ENCODE measurements at regions not wholly inside any gene's neighbourhood (a gene's known extent, or its start where the extent isn't known, plus 50 kb on each side); places are given as distances from the start of the nearest gene placed in this dataset.
"Not testable (repeated sequence)": the region's sequence is repeated elsewhere in the genome, so short reads cannot be mapped to it uniquely, and the experiment has no call there.

DNA sequence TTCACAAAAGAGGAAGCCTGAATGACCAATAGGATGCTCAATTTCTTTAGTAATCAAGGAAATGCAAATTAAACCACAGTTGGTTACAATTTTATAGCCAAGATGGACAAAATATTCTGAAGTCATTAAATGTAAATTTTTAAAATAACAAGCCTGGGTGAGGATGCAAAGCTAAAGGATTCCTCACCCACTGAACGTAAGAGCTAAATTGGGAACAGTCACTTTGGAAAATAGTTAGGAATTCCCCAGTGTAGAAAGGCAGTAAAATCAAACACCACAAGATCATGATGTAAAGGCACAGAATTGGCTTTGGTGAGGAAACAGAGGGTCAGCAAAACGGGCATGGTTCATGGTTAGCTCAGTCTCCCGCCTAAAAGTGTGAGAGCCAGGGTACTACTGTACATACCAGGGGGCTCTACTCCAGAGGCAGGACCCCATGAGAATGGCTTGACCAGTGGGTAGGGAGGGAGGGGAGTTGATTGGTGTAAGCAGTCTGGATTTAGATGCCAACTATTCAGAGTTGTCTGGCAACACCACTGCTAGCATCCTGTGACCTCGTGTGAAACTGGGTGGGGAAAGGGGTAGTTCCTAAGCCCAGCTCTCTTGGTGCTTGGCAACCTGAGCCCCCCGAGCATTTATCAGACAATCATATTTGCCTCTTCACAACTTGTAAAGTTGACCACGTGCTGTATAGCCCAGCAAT is 213.4 kb upstream of the EGLN3 start:
- DNase-seq (ENCODE audit: low spot score), result no peak
- TF ChIP-seq, protein P1, sequence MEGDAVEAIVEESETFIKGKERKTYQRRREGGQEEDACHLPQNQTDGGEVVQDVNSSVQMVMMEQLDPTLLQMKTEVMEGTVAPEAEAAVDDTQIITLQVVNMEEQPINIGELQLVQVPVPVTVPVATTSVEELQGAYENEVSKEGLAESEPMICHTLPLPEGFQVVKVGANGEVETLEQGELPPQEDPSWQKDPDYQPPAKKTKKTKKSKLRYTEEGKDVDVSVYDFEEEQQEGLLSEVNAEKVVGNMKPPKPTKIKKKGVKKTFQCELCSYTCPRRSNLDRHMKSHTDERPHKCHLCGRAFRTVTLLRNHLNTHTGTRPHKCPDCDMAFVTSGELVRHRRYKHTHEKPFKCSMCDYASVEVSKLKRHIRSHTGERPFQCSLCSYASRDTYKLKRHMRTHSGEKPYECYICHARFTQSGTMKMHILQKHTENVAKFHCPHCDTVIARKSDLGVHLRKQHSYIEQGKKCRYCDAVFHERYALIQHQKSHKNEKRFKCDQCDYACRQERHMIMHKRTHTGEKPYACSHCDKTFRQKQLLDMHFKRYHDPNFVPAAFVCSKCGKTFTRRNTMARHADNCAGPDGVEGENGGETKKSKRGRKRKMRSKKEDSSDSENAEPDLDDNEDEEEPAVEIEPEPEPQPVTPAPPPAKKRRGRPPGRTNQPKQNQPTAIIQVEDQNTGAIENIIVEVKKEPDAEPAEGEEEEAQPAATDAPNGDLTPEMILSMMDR (IDR thresholded peaks at IDR 0.05; ENCODE audit: extremely low read depth, insufficient read depth, missing control alignments), result no peak
- in situ Hi-C loops (cut with MboI; ENCODE audit: low pct_unique_long_range_greater_than_20kb, low sequenced_read_pairs, unreplicated experiment), result no loop called here

DNA sequence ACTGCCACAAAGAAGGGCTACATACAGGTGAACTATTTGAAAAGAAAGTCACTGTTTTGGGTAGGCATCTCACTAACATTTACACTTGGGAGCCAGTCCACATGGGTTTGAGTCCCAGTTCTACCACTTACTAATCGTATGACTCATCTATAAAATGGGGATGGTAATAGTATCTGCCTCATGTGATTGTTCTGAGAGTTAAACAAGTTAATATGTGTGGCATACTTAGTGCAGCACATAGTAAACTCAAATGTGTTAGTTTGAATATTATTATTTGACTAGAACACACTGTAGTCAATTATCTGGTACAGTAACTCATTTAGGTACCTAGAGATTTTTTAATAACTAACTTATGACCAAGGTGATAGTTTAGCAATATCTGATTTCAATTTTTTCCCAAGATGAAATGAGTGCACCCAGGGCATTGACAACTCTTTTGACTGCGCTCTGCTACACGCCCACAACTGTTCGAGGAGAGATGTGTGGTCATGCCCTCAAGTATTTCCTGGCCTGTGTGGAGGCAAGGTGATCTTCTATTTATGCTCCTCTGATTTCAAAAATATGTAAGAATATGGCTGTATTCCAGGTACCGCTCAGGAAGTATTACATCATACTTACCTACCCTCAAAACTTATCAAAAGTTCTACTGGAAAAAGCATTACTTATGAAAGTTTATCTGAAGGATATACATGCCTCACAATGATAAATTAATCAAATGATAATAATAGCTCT is 210.6 kb upstream of the EGLN3 start:
- TF ChIP-seq, protein P1 (IDR thresholded peaks at IDR 0.05; ENCODE audit: extremely low read depth, insufficient read depth, missing control alignments), result no peak
- DNase-seq (ENCODE audit: low spot score), result no peak
- in situ Hi-C loops (cut with MboI; ENCODE audit: low pct_unique_long_range_greater_than_20kb, low sequenced_read_pairs, unreplicated experiment), result no loop called here

DNA sequence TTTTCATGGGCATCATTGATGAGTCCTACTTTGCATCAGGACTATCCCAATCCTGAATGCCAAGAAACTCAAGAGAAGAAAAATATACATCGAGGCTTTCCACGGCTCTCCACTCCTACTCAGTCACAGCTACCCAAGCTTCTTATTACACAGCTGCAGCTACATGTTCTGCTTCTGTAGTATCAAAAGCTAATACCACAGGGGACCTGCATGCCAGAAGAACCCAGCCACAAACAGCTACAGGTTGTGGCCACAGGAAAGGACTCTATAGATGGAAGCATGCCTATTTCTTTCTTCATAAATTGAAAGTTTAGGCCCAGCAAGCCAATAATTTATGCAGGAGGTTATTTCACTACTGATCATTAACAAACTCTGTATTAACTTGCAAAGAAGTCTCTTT is 209.7 kb upstream of the EGLN3 start:
- TF ChIP-seq, protein P1 (IDR thresholded peaks at IDR 0.05; ENCODE audit: extremely low read depth, insufficient read depth, missing control alignments), result no peak
- no peak for DNase-seq (ENCODE audit: low spot score)
- in situ Hi-C loops (cut with MboI; ENCODE audit: low pct_unique_long_range_greater_than_20kb, low sequenced_read_pairs, unreplicated experiment), result no loop called here

DNA sequence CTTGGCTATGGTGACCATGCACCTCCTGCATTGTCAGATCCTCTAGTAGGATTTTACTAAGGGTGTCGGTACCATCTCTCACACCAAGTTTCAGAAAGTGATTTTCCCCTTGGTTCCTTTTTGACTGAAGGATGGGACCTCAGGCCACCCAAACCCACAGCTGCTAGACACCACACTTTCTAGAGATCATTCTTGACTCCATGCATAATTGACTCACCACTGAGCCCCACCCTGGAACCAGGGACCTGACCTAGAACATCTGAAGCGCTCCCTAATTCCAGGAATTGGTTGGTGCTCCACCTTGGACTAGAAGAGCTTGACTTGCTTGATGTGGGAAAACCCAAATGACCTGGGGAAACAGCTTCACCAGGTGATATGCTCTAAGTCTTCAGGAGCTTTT is 206.8 kb upstream of the EGLN3 start:
- no peak for DNase-seq (ENCODE audit: low spot score)
- TF ChIP-seq, protein P1 (IDR thresholded peaks at IDR 0.05; ENCODE audit: extremely low read depth, insufficient read depth, missing control alignments), result no peak
- in situ Hi-C loops (cut with MboI; ENCODE audit: low pct_unique_long_range_greater_than_20kb, low sequenced_read_pairs, unreplicated experiment), result no loop called here

DNA sequence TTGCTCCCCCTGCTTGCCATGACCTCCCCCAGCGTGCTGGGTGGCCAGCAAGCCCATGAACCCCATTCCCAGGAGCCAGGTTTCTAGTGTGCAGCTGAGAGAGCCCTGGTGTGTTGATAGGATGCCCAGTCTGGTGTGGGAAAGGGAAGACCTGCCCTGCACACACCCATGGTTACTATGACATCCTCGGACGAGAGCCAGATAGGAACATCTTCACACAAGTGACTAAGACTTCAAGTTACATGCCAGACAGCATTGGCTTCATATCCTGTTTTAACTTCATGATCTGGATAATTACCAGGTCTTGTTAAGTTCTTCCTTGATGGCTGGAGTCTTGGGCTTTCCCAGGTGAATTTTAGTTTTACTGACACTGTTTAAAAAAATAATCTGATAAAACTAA is 196.6 kb upstream of the EGLN3 start:
- no peak for DNase-seq (ENCODE audit: low spot score)
- in situ Hi-C loops (cut with MboI; ENCODE audit: low pct_unique_long_range_greater_than_20kb, low sequenced_read_pairs, unreplicated experiment), result no loop called here
- TF ChIP-seq, protein P1 (IDR thresholded peaks at IDR 0.05; ENCODE audit: extremely low read depth, insufficient read depth, missing control alignments), result no peak

DNA sequence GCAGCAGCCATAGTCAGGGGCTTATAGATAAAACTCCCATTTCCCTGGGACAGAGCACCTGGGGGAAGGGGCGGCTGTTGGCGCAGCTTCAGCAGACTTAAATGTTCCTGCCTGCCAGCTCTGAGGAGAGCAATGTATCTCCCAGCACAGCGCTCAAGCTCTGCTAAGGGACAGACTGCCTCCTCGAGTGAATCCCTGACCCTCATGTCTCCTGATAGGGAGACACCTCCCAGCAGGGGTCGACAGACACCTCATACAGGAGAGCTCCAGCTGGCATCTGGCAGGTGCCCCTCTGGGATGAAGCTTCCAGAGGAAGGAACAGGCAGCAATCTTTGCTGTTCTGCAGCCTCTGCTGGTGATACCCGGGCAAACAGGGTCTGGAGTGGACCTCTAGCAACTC is 189.3 kb upstream of the EGLN3 start:
- in situ Hi-C loops (cut with MboI; ENCODE audit: low pct_unique_long_range_greater_than_20kb, low sequenced_read_pairs, unreplicated experiment); DNase-seq (ENCODE audit: low spot score): not testable (repeated sequence)

DNA sequence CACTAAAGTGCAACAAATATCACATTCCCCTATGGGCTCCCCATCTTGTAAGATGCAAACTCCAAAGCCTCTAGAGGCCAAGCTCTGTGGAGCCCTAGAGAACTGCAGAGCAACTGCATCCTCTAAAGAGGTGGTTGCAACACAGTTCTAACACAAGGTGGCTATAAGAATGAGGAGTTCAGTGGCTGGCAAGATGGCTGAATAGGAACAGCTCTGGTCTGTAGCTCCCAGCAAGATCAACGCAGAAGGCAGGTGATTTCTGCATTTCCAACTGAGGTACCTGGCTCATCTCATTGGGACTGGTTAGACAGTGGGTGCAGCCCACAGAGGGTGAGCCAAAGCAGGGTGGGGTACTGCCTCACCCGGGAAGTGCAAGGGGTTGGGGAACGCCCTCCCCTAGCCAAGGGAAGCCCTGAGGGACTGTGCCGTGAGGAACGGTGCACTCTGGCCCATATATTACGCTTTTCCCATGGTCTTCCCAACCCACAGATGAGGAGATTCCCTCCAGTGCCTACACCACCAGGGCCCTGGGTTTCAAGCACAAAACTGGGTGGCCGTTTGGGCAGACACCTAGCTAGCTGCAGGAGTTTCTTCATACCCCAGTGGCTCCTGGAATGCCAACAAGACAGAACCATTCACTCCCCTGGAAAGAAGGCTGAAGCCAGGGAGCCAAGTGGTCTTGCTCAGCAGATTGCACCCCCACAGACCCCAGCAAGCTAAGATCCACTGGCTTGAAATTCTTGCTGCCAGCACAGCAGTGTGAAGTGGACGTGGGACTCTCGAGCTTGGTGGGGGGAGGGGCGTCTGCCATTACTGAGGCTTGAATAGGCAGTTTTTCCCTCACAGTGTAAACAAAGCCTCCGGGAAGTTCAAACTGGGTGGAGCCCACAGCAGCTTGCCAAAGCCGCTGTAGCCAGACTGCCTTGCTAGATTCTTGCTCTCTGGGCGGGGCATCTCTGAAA is 188.6 kb upstream of the EGLN3 start:
- in situ Hi-C loops (cut with MboI; ENCODE audit: low pct_unique_long_range_greater_than_20kb, low sequenced_read_pairs, unreplicated experiment); DNase-seq (ENCODE audit: low spot score): not testable (repeated sequence)
